ENCODE measurements at regions not wholly inside any gene's neighbourhood (a gene's known extent, or its start where the extent isn't known, plus 50 kb on each side); places are given as distances from the start of the nearest gene placed in this dataset.
"Not testable (repeated sequence)": the region's sequence is repeated elsewhere in the genome, so short reads cannot be mapped to it uniquely, and the experiment has no call there.

DNA sequence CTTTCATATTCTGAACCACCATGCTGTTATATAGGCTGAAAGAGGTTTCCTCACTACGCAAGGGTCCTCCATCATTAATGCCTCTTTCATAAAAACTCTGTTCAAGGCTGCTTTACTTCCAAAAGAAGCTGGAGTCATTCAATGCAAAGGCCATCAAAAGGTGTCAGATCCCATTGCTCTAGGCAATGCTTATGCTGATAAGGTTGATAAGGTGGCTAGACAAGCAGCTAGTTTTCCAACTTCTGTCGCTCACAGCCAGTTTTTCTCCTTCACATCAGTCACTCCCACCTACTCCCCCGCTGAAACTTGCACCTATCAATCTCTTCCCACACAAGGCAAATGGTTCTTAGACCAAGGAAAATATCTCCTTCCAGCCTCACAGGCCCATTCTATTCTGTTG, 676.2 kb downstream of the TLE1 start:
- TF ChIP-seq CTCF (IDR thresholded peaks at IDR 0.05); POLR2AphosphoS5 (IDR thresholded peaks at IDR 0.05); POLR2A (IDR thresholded peaks at IDR 0.05); EP300 (IDR thresholded peaks at IDR 0.05; ENCODE audit: low read depth): not testable (repeated sequence)

Measured in transverse colon (tissue), 4 donors.